AG08395 (cell line): ENCODE measurements at regions not wholly inside any gene's neighbourhood (a gene's known extent, or its start where the extent isn't known, plus 50 kb on each side); places are given as distances from the start of the nearest gene placed in this dataset.
"Not testable (repeated sequence)": the region's sequence is repeated elsewhere in the genome, so short reads cannot be mapped to it uniquely, and the experiment has no call there.

Experiments
- DNase-seq: peaks from one replicate; pipeline ENCODE4 v3.0.0; 2012; ENCODE audit warnings: mixed read lengths, low spot score

DNA sequence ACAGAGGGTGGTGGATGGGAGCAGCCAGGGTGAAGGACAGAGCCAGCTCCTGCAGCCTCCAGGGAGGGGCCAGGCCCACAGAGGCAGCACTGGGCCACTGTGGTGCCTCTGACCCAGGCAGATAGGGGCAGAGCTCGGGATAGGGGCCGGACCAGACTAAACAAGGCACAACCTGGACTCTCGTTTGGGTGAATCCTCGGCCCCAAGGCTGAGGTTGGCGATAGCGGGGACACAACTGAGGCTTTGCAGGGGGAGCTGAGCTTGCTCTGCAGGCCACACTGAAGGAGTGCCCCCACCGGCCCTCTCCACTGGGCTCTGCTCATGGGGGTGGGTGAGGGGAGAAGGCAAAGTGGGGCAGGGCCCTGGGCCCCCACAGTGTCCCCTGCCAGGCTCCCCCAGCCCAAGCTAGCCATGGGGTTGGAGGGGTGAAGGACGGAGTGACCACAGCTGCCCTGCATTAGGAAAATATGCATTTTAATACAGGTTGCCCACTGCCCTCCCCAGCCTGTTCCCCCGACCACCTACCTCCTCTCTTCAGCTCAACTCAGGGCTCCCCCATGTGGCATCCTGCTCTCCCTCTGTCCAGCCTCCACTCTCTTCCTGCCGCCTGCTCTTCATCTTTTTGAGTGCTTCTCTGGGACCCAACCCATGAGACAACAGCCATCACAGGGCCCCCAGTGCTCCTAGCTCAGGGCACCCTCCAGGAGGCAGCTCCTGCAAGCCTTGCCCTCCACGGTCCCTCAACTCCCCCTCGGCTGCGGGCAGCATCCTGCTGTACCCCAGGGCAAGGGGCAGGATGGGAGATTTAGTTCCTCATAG lies 152.8 kb downstream of the INHBB start:
- no peak for DNase-seq

GRCh38 chr2:120499784-120500495 lies 154.0 kb downstream of the INHBB start:
- DNase-seq, result no peak

- DNase-seq, result no peak
Measured at GRCh38 chr2:120501591-120501990, 155.7 kb downstream of the INHBB start.

DNA sequence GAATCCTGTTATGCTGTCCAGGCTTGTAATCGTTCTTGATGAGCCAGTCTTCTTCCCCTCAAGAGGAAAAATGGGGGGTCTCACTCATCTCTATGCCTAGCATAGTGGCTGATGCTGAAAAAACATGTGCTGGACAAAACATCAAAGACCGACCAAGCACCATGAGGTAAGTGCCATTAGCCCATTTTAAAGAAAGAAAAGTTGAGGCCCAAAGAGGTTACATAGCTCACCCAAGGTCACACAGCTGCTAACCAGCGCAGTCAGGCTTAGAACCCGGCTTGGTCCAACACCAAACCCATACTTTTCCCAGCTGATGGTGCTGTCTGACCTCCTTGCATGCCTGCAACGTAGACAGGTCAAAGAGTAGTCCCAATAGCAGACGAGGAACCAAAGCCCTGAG lies 156.4 kb downstream of the INHBB start:
- DNase-seq, result no peak

DNA sequence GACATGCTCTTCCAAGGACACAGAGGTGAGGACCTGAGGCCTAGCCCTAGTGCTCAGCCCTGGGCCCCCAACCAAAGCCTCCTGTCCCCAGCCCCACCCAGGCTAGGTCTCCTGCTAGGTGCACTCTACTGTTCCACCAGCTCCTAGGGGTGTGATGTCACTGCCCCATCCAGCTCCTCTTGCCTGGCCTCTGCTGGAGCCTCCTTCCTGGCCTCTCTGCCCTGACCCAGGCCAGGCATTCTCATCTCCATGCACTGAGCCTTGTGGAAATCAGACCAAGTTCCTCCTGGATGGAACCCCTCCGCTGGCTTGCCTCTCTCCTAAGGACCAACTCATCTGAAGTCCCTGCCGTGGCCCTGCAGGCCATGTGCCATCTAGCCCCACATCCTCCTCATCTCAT lies 156.8 kb downstream of the INHBB start:
- no peak for DNase-seq

- DNase-seq, result no peak
Measured at GRCh38 chr2:120503206-120503792, 157.4 kb downstream of the INHBB start.

DNA sequence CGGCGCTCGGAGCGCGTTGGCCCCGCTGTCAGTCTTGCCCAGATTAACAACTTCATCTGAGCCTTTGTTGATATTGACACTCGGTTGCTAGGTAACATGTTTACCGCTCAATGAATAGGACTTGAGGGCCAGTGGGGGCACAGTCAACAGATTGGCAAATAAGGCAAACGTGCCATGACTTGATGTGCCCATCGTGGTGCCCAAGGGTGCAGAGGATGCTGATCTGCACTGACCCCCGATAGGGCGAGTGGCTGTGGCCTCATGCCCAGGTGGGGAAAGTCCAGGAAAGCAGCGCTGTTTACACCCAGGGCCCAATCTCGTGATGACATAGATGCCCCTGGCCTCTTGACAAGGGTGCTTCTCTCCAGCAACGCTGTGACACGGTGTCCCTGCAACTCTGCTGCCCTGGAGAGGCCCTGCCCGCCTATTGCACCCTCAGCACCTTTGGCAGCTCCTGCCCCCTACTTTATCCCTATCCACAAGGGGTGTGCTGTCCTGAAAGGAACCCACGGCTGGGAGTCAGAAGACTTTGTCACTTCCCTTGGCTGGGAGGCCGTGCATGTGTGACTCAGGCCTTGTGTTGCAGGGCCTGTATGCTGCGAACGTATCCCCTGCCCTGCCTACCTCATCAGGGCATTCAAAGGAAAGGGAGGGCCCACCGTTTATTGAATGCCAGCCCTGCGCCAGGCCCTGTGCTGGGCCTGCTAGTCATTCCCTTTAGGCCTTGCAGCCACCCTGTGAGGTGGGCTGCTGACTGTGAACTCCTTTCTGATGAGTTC lies 158.0 kb downstream of the INHBB start:
- peak; percentile 82 for DNase-seq

GRCh38 chr2:120504936-120505705 lies 159.2 kb downstream of the INHBB start:
- DNase-seq, result no peak

DNA sequence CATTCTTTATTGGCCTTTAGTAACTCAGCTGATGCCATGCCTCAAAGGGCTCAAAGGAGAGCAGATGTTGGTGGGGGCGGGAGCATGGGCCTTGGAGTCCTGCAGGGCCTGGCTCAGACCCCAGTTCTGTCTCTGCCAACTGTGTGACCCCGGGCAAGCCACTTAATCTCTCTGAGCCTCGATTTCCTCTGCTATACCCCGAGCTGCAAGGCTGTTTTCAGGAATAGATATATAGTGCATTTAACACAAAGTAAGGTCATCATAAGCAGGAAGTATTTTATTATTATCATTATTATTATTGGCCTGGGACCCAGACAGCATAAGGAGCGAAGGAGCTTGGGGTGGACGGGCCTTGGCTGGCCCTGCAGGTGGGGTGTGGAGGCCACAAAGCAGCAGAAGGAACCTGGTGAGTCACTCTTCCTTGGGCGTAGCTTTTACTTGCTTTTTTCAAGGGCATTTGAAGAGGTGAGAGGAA lies 162.7 kb downstream of the INHBB start:
- DNase-seq, result no peak

- DNase-seq, result no peak
Measured at GRCh38 chr2:120509213-120509815, 163.4 kb downstream of the INHBB start.

DNA sequence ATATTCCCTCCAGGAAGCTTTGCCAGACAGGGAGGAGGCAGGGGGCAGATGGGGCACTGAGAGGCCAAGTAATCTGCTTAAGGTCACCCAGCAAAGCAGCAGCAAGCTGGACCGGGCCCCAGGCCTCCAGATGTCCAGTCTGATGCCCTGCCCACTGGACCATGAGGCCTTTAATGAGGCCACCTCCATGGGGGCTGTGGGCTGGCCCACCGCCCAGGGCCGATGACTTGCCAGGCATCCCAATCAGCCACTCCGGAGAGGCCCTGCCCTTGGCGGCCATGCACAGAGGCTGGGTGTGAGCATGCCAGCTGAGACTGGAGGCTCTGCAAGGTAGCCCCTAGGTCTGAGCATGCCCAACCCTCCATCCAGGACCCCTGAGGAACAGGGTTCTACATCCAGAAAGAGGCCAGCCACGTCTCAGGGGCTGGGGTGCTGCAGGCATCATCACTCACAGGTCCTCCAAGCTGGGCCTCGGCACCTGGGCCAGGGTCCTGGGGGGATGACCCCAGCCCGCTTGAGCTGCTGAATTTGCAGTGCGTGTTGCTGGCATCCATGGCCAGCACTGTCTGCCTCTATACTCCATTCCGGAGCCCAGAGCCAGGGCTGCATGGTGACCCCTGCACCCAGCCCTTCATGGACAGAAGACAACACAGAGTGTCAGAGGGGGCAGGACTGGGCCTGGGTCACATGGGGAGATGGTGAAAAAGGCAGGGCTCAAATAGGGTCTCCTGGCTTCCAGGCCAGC lies 164.2 kb downstream of the INHBB start:
- no peak for DNase-seq

DNA sequence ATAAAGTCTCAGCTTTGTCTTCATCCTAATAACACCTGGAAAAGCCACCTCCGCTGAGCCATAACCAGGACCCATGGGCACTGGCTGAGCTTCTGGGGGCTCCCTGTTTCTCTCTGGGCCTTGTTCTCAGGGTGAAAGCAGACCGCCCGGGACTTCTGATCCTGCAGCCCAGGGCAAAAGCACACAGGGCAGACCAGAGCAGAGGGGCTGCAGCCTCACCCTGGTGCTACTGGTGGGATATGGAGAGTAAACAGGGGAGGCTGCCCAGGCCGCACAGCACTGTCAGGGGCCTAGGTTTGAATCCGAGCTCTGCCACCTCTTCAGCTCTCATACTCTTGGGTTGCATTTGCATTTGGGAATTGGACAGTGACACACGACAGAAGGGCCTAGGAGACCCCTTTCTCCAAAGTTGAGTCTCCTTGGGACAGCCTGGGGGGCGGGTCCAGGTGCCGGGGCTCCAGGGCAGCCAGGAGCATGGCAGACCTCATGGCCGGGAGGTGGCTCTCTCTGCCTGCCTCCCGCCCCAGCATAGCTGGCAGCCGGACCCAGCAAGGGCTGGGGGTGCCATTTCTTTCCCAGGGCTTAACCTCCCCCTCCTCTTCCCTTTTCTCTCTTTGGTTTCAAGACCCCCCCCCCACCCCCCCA lies 164.9 kb downstream of the INHBB start:
- no peak for DNase-seq

- no peak for DNase-seq
Measured at GRCh38 chr2:120511536-120511935, 165.6 kb downstream of the INHBB start.

- DNase-seq, result no peak
Measured at GRCh38 chr2:120511947-120512710, 166.2 kb downstream of the INHBB start.

- no peak for DNase-seq
Measured at GRCh38 chr2:120513776-120514357, 167.9 kb downstream of the INHBB start.

DNA sequence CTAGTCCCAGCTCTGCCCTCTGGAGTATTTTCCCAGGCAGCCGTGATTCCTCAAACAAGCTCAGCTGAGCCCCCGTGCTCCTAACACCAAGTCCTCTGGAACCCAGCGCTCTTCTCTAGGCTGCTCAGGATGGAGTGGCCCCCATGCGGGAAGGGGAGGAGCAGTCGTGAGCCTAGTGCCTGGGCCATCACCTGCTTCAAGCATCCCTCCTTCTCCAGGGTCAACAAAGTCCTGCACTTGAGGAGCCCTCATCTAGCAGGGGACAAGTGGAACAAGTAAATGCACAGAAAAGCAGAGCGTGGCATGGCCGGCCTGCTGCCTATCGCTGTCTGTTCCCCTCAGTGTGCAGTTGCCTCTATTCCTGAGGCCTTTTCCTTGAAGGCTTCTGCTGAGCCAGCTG lies 168.6 kb downstream of the INHBB start:
- no peak for DNase-seq

DNA sequence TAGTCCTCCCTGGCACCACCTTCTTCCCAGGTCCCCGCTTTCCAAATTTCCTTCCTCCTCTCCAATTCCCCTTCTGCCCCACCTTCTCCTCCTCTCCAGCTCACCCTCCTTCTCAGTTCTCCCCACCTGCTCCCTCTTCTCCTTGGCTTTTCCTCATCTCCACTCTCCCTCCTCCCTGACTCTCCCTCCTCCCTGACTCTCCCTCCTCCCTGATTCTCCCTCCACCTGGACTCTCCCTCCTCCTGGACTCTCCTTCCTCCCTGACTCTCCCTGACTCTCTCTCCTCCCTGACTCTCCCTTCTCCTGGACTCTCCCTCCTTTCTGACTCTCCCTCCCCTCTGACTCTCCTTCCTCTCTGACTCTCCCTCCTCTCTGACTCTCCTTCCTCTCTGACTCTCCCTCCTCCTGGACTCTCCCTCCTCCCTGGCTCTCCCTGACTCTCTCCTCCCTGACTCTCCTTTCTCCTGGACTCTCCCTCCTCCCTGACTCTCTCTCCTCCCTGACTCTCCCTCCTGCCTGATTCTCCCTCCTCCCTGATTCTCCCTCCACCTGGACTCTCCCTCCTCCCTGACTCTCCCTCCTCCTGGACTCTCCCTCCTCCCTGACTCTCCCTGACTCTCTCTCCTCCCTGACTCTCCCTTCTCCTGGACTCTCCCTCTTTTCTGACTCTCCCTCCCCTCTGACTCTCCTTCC lies 169.3 kb downstream of the INHBB start:
- DNase-seq, result not testable (repeated sequence)
